ENCODE measurements at regions not wholly inside any gene's neighbourhood (a gene's known extent, or its start where the extent isn't known, plus 50 kb on each side); places are given as distances from the start of the nearest gene placed in this dataset.

- TF ChIP-seq, protein P1, sequence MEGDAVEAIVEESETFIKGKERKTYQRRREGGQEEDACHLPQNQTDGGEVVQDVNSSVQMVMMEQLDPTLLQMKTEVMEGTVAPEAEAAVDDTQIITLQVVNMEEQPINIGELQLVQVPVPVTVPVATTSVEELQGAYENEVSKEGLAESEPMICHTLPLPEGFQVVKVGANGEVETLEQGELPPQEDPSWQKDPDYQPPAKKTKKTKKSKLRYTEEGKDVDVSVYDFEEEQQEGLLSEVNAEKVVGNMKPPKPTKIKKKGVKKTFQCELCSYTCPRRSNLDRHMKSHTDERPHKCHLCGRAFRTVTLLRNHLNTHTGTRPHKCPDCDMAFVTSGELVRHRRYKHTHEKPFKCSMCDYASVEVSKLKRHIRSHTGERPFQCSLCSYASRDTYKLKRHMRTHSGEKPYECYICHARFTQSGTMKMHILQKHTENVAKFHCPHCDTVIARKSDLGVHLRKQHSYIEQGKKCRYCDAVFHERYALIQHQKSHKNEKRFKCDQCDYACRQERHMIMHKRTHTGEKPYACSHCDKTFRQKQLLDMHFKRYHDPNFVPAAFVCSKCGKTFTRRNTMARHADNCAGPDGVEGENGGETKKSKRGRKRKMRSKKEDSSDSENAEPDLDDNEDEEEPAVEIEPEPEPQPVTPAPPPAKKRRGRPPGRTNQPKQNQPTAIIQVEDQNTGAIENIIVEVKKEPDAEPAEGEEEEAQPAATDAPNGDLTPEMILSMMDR (conservative IDR thresholded peaks at IDR 0.05; ENCODE audit: low read depth in 2 of 2): no peak
- TF ChIP-seq POLR2AphosphoS5 (IDR thresholded peaks at IDR 0.05; ENCODE audit: low read depth) (no peak), EZH2phosphoT487 (IDR thresholded peaks at IDR 0.05; ENCODE audit: unreplicated experiment) (no peak), EZH2 (IDR thresholded peaks at IDR 0.05; ENCODE audit: low read depth, unreplicated experiment) (no peak), CREB1 (CRISPR knock-in tag; IDR thresholded peaks at IDR 0.05; ENCODE audit: low read depth) (no peak), ETS1 (IDR thresholded peaks at IDR 0.05) (no peak), REST (IDR thresholded peaks at IDR 0.05; ENCODE audit: unreplicated experiment) (no peak), ZNF331 (CRISPR knock-in tag; IDR thresholded peaks at IDR 0.05; ENCODE audit: low read depth) (no peak), STAT1 (IDR thresholded peaks at IDR 0.05; ENCODE audit: unreplicated experiment) (no peak), JUNB (IDR thresholded peaks at IDR 0.05; ENCODE audit: unreplicated experiment) (no peak)
Measured at GRCh38 chr3:105997466-105997799, 128.6 kb upstream of the CBLB start.

All from GM23338 (cell line).